Panc1 (cell line): ENCODE measurements at regions not wholly inside any gene's neighbourhood (a gene's known extent, or its start where the extent isn't known, plus 50 kb on each side); places are given as distances from the start of the nearest gene placed in this dataset.

Experiments used
- ATAC-seq: fragments of 200-7000 bp; cut with Tn5 transposase; 2 replicates; pipeline ENCODE4 v1.9.1; 2020; ENCODE audit warnings: mild to moderate bottlenecking, moderate library complexity
- BruUV-seq: library from RNA; stranded (reverse); fragments of 400-500 nt; replicated peaks from 2 replicates; lab custom pipeline; 2021; lab: Mats Ljungman, UMichigan
- CTCF ChIA-PET: fragments of 300-600 bp; sonication (Branson Sonifier 250); formaldehyde crosslinking; loops from one replicate; lab custom pipeline; 2022; ENCODE audit warnings: antibody characterized with exemption; lab: Charles Lee
- POLR2A ChIA-PET: fragments of 300-600 bp; sonication (Branson Sonifier 250); formaldehyde crosslinking; loops from one replicate; lab custom pipeline; 2022; ENCODE audit warnings: antibody characterized with exemption; lab: Charles Lee
- DNase-seq: peaks from one replicate; pipeline ENCODE4 v3.0.0-alpha.2; 2010; ENCODE audit warnings: low read depth, low spot score
- H3K27ac ChIP-seq: 2 replicates; pipeline ENCODE4 v1.5.1; 2011; ENCODE audit warnings: mild to moderate bottlenecking, low read length, inconsistent platforms
- H3K27me3 ChIP-seq: fragments of 200-500 bp; sonication (Bioruptor generic); 2 replicates; pipeline ENCODE4 v1.6.0; 2014; ENCODE audit warnings: low read length, inconsistent platforms; ENCODE audit not compliant: control insufficient read depth, insufficient read depth
- H3K36me3 ChIP-seq: fragments of 200-500 bp; sonication (Bioruptor generic); 2 replicates; pipeline ENCODE4 v1.5.1; 2014; ENCODE audit warnings: inconsistent platforms, mild to moderate bottlenecking, low read length, moderate library complexity; ENCODE audit not compliant: control insufficient read depth, insufficient read depth
- H3K4me1 ChIP-seq: 2 replicates; pipeline ENCODE4 v1.5.1; 2011; ENCODE audit warnings: inconsistent platforms, mild to moderate bottlenecking, low read length, moderate library complexity; ENCODE audit not compliant: control insufficient read depth, insufficient read depth
- H3K4me3 ChIP-seq, 2 experiments: 2 replicates each; pipeline ENCODE4 v1.5.1; 2011 to 2012; ENCODE audit warnings: low read depth in 2 of 2, low read length in 2 of 2, mild to moderate bottlenecking in 2 of 2, inconsistent platforms in 1 of 2, moderate library complexity in 1 of 2
- H3K9me3 ChIP-seq: fragments of 200-500 bp; sonication (Bioruptor generic); 2 replicates; pipeline ENCODE4 v1.5.1; 2014; ENCODE audit warnings: low read depth, mild to moderate bottlenecking, inconsistent platforms, low read length, moderate library complexity; ENCODE audit not compliant: control insufficient read depth, insufficient read depth
- CTCF ChIP-seq: fragments of 450-650 bp; IDR thresholded peaks from 2 replicates; pipeline ENCODE4 v1.5.1; 2017; ENCODE audit warnings: mild to moderate bottlenecking
- POLR2AphosphoS5 ChIP-seq: IDR thresholded peaks from 2 replicates; pipeline ENCODE4 v1.6.1; 2012; ENCODE audit warnings: mild to moderate bottlenecking, low read depth, low read length, moderate library complexity
- REST ChIP-seq, 2 experiments: IDR thresholded peaks; 2 replicates each; pipeline ENCODE4 v1.6.1; 2011 to 2012; ENCODE audit warnings: low read depth in 2 of 2, control low read depth in 1 of 2, low read length in 1 of 2, mild to moderate bottlenecking in 1 of 2, moderate library complexity in 1 of 2; ENCODE audit not compliant: insufficient read depth in 1 of 2
- SIN3A ChIP-seq: IDR thresholded peaks from 2 replicates; pipeline ENCODE4 v1.6.1; 2012; ENCODE audit warnings: low read depth, mild to moderate bottlenecking, low read length, moderate library complexity, borderline replicate concordance; ENCODE audit not compliant: insufficient read depth
- TCF7L2 ChIP-seq: IDR thresholded peaks from 2 replicates; pipeline ENCODE4 v1.6.1; 2011; ENCODE audit warnings: mild to moderate bottlenecking, low read depth, low read length, inconsistent platforms
- in situ Hi-C: cut with HindIII; loops from 2 replicates; pipeline ENCODE4 v1.10.0; 2016; ENCODE audit warnings: low sequenced_read_pairs, low pct_unique_long_range_greater_than_20kb
- intact Hi-C: fragments of 100-400 bp; cut with micrococcal nuclease; formaldehyde crosslinking; loops from one replicate; pipeline ENCODE4 v1.10.0; 2022; ENCODE audit not compliant: unreplicated experiment

- no TSS peak for BruUV-seq
- Histone ChIP-seq H3K27me3 (no peaks in the 10 kb centered on the region), H3K4me3 (no peak overlapping the region), H3K36me3 (no peaks in the 10 kb centered on the region), H3K9me3 (no peaks in the 10 kb centered on the region), H3K4me1 (no peaks in the 10 kb centered on the region), H3K27ac (no peak overlapping the region)
- TF ChIP-seq SIN3A (no peak), CTCF (no peak), REST (IDR thresholded peaks at IDR 0.05; ENCODE audit: insufficient read depth in 1 of 2, low read depth in 2 of 2, low read length in 1 of 2) (no peak), POLR2AphosphoS5 (no peak)
- POLR2A ChIA-PET, result no interaction called here
- CTCF ChIA-PET, result no interaction called here
- intact Hi-C loops, result loop anchor here (10.0 kb wide), 1 partner anchor 143 kb away; no protein-coding TSS in a partner anchor
- no peak for DNase-seq
- ATAC-seq, result no peak
- in situ Hi-C loops, result no loop called here
Observed at GRCh38 chr4:22097596-22097995, 149.0 kb upstream of the KCNIP4 start.

GRCh38 chr4:22094217-22094616 lies 145.6 kb upstream of the KCNIP4 start:
- H3K27ac ChIP-seq, result no peak overlapping the region
- intact Hi-C loops (loop anchor here (10.0 kb wide), 1 partner anchor 139 kb away; no protein-coding TSS in a partner anchor), in situ Hi-C loops (no loop called here)
- ATAC-seq (no peak), DNase-seq (no peak)
- ChIA-PET CTCF (no interaction called here), POLR2A (no interaction called here)
- H3K9me3 ChIP-seq, result no peaks in the 10 kb centered on the region
- H3K4me3 ChIP-seq, result no peak overlapping the region
- BruUV-seq, result no TSS peak
- no peaks in the 10 kb centered on the region for H3K27me3 ChIP-seq
- no peaks in the 10 kb centered on the region for H3K36me3 ChIP-seq
- no peaks in the 10 kb centered on the region for H3K4me1 ChIP-seq
- no peak for TF ChIP-seq REST (IDR thresholded peaks at IDR 0.05; ENCODE audit: insufficient read depth in 1 of 2, low read depth in 2 of 2, low read length in 1 of 2)
- TF ChIP-seq POLR2AphosphoS5, result no peak
- TF ChIP-seq SIN3A, result no peak
- no peak for TF ChIP-seq TCF7L2
